HG02981 (cell line): ENCODE measurements at regions not wholly inside any gene's neighbourhood (a gene's known extent, or its start where the extent isn't known, plus 50 kb on each side); places are given as distances from the start of the nearest gene placed in this dataset.

Experiments used
- ATAC-seq: cut with Tn5 transposase; IDR thresholded peaks from one replicate; pipeline ENCODE4 v1.9.1; 2021; ENCODE audit warnings: mild to moderate bottlenecking, moderate library complexity; ENCODE audit not compliant: unreplicated experiment

GRCh38 chr16:65500919-65501318 lies 379.1 kb upstream of the CDH11 start:
- ATAC-seq: no peak

DNA sequence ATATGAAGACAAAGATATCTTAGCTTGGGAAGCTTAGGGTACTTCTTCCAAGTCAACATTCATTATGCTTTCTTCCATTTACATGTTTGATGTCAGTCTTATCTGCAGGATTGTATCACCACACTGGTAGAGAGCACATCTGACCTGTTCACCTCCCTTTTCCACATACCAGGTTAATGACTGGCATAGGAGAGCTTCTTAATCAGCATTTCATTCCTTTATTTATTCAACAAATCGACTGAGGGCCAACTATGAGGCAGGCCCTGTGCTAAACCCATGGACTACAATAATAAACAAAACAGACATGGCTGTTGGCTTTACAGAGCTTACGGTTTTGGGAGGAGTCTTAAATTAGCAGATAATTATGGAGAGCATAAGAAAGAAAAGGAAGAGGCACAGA lies 378.1 kb upstream of the CDH11 start:
- no peak for ATAC-seq

DNA sequence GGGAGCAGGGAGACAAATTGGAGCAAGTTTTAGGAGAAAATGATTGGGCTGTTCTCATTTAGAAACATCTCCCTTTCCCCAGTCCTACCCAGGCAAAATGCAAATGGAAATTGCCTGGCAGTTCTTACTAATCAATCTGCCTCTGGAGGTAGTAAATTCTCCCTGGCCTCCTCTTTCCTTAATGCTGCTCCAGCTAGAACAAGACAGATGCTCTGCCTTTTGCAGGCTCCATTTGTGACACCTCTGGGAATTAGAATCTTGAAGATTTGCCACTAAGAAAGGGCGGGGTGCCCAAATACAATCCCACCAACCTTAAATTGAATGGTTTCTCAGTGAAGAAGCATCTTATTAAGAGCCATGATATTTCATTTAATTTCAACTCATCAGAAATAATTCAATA lies 377.7 kb upstream of the CDH11 start:
- ATAC-seq: no peak

- ATAC-seq: no peak
Measured at GRCh38 chr16:65497571-65497970, 375.7 kb upstream of the CDH11 start.

DNA sequence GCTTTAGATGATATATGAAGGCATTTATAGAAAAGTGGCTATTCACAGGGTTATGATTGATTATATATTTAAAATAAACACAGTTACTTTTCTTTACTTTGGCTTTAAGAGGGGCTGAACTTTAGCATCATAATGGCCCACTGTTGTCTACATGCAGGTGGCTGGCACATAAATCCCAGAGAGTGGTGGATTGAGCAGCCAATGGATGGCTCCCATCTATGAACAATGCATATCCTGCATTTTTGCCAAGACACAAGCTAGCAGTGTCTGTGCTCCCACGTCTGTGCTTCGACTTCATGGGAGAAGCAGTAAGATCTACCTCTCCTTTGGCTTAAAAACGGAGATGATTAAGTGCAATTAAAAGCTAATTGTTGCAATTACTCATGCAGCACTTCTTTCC lies 373.2 kb upstream of the CDH11 start:
- ATAC-seq: no peak

- ATAC-seq: no peak
Measured at GRCh38 chr16:65494609-65495008, 372.7 kb upstream of the CDH11 start.

DNA sequence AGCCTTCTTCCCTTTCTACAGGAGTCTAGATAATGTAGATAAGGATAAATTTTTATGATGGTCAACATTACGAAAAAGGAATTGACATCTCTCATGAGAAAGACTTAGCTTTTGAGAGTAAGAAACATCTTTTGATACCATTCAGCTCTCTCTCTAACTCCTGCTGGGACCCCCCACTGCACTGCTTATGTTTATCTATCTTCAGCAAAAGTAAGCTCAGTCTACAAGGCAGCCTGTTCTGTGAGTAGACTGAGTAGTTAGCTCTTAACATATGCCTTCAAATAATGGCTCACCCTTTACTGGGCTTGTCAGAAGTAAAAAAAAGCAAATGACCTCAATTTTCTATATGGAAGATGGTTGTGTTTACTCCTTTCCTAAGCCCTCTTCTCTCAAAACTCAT lies 372.2 kb upstream of the CDH11 start:
- no peak for ATAC-seq

- no peak for ATAC-seq
Measured at GRCh38 chr16:65490286-65490685, 368.4 kb upstream of the CDH11 start.

DNA sequence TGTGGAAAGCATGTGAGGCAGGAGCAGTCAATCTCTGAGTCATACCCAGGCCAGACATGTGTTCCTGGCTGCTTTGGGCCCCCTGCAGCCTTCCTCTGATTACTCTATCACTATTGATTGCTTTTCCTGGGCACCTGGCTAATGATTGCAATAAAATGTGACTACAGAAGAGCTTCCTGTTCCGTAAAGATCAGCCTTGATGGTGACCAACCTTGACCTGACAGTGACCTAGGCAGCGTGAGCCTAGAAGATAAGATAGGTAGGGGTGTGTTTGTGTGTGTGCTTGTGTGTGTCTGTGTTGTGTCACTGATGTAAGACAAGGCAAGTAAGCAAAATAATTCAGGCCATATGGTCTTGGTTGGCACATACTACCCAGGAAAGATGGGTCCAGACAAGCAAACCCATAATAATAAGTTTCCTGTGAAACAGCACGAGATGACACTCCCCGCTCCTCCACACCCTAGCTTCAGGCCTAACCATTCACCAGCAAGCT lies 367.7 kb upstream of the CDH11 start:
- no peak for ATAC-seq

DNA sequence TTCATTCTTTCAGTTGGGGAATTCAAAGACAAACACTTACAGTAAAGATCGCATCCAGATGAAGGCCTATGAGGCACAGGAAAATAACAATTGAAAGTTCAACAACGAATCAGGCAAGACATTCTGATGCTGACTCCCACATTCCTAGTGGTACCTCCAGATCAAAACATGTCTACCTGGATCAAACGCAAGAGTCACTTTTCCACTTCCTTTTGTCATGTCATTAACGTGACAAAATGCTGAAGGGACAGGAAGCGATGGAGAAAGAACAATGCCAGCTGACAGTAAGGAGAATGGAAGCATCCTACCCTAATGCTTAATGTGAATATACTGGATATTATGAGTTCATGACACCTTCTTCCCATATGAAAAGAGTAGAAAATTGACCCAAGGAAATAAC lies 365.4 kb upstream of the CDH11 start:
- ATAC-seq: no peak

DNA sequence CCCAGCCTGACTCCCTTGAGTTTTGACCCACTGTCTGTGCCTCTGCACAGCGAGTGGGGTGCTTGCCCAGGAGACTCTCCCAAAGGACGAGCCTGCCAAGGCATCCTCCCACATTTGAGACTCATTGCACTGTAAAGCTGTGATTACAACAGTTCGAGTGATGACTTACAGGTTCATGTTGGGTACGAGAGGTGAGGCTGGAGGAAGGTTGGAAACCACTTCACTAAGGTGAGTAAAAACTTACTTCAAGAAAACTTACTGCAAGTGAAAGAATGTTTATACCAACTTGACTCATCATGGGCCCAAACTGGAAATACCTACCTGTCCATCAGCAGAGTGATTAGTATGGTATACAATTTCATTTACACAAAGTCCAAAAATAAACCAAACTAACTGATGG lies 360.1 kb upstream of the CDH11 start:
- ATAC-seq: no peak

DNA sequence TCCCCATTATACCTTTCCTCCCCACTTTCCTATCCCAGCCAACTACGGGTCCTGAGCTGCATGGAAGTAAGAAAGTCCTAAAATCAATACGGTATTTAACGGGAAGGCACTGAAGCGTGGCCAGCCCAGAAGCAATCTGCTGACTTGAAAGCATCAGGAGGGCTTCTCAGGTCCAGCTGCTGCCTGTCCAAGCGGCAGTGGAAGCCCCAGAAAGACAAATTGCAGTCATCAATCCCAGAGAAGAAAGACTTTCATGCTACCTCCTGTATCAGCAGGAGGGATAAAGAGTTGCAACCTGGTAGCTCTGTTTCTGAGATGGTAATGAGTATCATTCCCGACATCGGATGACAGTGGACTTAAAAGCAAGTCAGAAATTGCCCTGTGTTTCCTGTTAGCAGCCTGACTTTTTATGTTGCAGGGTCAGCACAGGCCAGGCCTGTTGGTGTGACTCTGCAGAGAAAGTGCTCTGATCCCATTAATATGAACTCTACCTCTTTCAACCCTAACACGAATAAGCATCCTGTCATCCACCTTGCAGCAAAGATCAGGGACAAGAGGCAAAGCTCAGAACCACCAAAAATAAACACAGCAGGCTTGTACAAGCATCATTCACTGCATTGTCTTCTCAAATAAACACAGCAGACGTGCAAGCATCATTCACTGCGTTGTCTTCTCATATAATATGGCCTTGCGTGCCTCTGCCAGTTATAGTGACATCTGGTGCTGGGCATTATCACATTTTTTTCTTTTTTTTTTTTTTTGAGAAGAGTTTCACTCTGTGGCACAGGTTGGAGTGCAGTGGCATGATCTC lies 358.6 kb upstream of the CDH11 start:
- no peak for ATAC-seq

DNA sequence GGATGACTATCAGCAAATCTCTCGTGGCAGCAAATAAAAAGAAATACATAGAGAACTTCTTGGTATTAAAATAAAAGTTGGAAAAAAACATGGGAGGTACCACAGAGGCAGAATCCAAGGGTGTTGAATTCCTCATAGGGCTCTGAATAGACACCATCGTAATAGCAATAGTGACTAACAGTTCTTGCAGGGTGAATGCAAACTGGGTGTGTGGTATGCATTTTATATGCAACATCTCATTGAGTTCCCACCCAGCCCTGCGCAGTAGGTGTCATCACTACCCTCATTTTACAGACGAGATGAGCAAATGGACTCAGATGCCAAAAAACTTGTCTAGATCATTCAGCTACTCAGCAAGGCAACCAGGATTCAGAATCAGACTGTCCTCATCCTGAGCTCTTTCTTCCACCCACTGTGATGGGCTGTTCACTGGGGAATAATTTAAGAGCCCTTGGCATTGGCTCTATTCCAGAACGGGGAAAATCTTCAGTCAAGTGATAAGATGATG lies 354.6 kb upstream of the CDH11 start:
- no peak for ATAC-seq

DNA sequence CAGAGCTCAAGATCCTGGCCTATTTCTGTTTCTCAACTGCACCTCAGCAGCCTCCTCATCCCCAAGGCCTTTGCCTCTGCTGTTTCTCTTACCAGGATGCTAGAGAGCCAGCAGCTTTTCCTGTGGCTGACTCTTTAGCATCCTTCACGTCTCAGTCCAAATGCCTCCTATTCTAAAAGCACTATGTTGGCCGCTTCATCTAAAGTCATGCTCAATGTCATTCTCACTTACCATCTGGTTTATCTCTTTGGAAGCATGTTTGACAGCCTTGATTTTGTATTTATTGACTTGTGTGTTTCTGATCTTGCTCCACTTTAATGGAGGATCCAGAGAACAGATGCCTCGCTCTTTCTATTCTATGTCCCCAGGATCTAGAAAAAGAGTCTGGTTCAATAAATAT lies 351.8 kb upstream of the CDH11 start:
- ATAC-seq: no peak

- no peak for ATAC-seq
Measured at GRCh38 chr16:65469116-65469515, 347.3 kb upstream of the CDH11 start.

GRCh38 chr16:65468133-65468532 lies 346.3 kb upstream of the CDH11 start:
- ATAC-seq: no peak

- no peak for ATAC-seq
Measured at GRCh38 chr16:65463652-65464260, 341.9 kb upstream of the CDH11 start.

DNA sequence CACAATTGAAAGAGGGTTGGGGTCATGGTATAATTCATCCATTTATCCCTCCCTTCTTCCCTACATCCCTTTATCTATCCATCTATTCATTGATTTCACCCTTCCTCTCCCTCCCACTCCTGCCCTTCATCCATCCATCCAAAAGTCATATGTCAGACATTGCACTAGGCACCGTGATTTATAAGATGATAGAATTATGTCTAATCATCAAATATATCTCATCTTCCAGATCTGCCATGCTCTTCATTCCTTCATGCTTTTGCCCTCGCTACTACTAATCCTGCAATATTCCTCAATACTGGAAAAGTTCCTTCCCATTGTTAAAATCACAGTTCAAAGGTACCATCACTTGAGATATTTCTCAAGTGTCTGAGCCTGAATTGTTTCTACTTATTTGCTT lies 335.2 kb upstream of the CDH11 start:
- no peak for ATAC-seq

DNA sequence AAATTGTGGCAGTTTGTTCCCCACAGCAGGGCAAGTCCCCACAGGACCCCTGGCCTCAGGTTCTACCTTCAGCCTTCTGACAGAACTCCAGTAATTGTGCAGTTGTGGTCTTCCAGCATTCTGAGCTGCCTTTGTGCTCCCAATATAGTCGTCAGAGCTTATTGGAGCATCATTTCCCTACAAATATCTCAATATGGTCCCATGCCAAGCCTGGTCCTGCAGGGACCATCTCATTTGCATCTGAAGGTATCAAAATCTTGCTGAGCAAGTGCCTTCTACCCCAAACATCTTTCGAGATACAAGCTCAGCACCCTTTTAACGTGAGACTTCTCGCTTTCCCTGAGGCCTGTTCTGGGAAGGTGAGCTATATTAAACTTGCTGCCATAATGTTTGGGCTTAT lies 333.9 kb upstream of the CDH11 start:
- no peak for ATAC-seq

- ATAC-seq: no peak
Measured at GRCh38 chr16:65453646-65454045, 331.8 kb upstream of the CDH11 start.

- ATAC-seq: no peak
Measured at GRCh38 chr16:65449526-65449925, 327.7 kb upstream of the CDH11 start.

- ATAC-seq: no peak
Measured at GRCh38 chr16:65446427-65446826, 324.6 kb upstream of the CDH11 start.
